22Rv1 (cell line): ENCODE measurements at regions not wholly inside any gene's neighbourhood (a gene's known extent, or its start where the extent isn't known, plus 50 kb on each side); places are given as distances from the start of the nearest gene placed in this dataset.

Experiments used
- CTCF ChIP-seq: fragments of 450-650 bp; IDR thresholded peaks from 2 replicates; pipeline ENCODE4 v1.5.1; 2017; ENCODE audit warnings: mild to moderate bottlenecking
- ZFX ChIP-seq: fragments of 450-650 bp; IDR thresholded peaks from 2 replicates; pipeline ENCODE4 v1.6.1; 2017; ENCODE audit warnings: antibody characterized with exemption, borderline replicate concordance

- TF ChIP-seq CTCF = no peak
- TF ChIP-seq ZFX = no peak
These were observed 661.9 kb upstream of the ID2 start for GRCh38 chr2:8019934-8020333.
